Astrocyte of the cerebellum (primary cell): ENCODE measurements at regions not wholly inside any gene's neighbourhood (a gene's known extent, or its start where the extent isn't known, plus 50 kb on each side); places are given as distances from the start of the nearest gene placed in this dataset.

ENCODE experiments used
- DNase-seq: peaks from one replicate; pipeline ENCODE4 v3.0.0-alpha.2; 2011; ENCODE audit warnings: low read depth
- H3K4me3 ChIP-seq: 2 replicates; pipeline ENCODE4 v1.5.1; 2011; ENCODE audit warnings: mild to moderate bottlenecking, low read depth, low read length, moderate library complexity
- in situ Hi-C: cut with HindIII; loops from 2 replicates; pipeline ENCODE4 v1.10.0; 2017; ENCODE audit warnings: low sequenced_read_pairs
- TF ChIP-seq, protein P1 (sequence below): IDR thresholded peaks from 2 replicates; pipeline ENCODE4 v1.5.1; 2012; ENCODE audit warnings: low read length, low read depth, moderate library complexity, mild to moderate bottlenecking; ENCODE audit errors: missing control alignments

DNA sequence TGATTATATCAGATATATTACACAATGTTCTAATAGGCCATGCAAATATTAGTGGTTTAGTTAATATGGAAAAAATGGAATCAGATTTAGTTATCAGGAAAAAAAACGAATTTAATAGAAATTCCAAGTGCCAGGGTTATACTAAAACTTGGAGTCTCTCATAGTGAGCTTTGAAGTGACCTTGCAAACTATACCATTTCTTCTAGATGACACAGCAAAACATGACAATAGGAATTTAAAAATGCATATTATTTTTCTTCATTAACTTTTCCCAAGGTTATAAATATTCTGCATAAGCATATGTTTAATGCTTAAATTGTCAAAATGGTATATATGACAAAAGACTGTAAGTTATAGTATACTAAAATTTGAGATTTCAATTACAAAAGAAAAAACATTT is 250.1 kb upstream of the DCN start:
- TF ChIP-seq, protein P1, sequence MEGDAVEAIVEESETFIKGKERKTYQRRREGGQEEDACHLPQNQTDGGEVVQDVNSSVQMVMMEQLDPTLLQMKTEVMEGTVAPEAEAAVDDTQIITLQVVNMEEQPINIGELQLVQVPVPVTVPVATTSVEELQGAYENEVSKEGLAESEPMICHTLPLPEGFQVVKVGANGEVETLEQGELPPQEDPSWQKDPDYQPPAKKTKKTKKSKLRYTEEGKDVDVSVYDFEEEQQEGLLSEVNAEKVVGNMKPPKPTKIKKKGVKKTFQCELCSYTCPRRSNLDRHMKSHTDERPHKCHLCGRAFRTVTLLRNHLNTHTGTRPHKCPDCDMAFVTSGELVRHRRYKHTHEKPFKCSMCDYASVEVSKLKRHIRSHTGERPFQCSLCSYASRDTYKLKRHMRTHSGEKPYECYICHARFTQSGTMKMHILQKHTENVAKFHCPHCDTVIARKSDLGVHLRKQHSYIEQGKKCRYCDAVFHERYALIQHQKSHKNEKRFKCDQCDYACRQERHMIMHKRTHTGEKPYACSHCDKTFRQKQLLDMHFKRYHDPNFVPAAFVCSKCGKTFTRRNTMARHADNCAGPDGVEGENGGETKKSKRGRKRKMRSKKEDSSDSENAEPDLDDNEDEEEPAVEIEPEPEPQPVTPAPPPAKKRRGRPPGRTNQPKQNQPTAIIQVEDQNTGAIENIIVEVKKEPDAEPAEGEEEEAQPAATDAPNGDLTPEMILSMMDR: no peak
- no peak overlapping the region for H3K4me3 ChIP-seq
- in situ Hi-C loops: loop anchor here (5.0 kb wide), 1 partner anchor 35 kb away; no protein-coding TSS in a partner anchor

GRCh38 chr12:91432089-91432488 is 249.5 kb upstream of the DCN start:
- peak; percentile 31 for DNase-seq

More for the DNA sequence above, 250.1 kb upstream of the DCN start:
- DNase-seq: no peak

DNA sequence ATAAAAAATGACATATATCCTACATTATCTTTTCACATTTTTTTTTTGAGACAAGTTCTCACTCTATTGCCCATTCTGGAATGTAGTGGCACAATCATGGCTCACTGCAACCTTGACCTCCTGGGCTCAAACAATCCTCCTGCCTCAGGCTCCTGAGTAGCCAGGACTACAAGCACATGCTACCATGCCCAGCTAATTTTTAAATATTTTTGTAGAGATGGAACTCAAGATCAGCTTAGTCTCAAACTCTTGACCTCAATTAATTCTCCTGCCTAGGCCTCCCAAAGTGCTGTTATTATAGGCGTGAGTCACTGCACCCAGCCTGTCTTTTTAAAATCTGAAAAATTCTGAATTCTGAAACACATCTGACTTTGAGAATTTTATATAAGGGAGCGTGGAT is 241.9 kb upstream of the DCN start:
- in situ Hi-C loops: no loop called here
- TF ChIP-seq, protein P1: no peak
- DNase-seq: no peak
- H3K4me3 ChIP-seq: no peak overlapping the region

More at GRCh38 chr12:91432089-91432488, 249.5 kb upstream of the DCN start:
- TF ChIP-seq, protein P1: no peak
- in situ Hi-C loops: loop anchor here (5.0 kb wide), 1 partner anchor 35 kb away; no protein-coding TSS in a partner anchor
- no peak overlapping the region for H3K4me3 ChIP-seq

DNA sequence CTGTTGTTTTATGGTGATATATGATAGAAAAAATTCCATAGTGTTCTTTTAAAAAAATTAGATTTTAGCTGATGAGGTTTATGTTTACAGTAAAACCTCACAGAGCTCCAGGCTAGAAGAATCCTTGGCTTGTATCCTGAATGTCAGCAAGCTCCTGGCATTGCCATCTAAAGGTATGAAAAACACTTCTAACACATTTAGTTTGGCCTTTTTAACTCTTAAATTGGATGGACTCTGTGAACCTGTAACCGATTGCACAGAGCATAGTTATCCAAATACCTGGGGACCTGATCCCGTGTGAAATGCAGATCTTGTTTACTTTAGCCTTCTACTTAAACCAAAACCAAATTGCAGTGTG is 241.1 kb upstream of the DCN start:
- TF ChIP-seq, protein P1: no peak
- in situ Hi-C loops: no loop called here
- H3K4me3 ChIP-seq: no peak overlapping the region
- no peak for DNase-seq

DNA sequence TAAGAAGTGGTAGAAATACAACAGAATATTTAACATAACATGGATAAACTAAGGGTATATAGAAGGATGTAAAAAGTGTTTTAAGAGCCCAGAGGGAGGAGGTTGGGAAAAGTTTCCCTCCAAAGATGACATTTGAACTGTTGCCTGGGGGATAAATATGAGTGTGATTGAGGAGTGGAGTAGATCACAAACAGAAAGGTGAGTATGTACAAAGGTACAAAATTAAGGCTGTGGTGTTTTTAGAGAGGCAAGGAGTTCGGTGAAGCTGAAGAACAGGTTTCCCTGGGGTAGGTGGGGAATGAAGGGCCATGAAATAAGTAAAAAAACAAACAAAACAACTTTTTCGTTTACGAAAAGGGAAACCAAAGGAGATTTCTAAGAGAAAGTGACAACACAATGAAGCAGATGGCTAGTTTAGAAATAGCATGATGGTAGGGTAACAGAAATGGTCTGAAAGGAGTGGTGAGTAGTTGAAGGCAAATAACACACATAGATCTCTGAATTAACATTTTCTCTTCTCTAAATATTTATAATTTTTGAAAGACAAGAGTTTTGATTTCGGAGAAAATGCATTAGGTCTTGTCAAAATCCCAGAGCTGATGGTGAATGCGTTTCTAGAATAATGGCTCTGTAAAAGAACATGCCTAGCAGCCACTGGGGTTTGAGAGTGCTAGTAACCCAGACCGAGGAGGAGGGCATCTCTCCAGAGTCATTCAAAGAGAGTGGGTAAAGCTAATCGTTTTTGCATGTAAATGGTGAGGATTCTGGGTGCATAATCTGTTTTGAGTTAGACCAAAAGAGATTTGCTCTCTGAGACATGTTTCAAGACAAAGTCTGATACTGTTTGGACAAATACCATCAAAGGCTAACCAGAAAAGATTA is 240.4 kb upstream of the DCN start:
- H3K4me3 ChIP-seq: no peak overlapping the region
- no peak for DNase-seq
- in situ Hi-C loops: no loop called here
- TF ChIP-seq, protein P1: no peak

DNA sequence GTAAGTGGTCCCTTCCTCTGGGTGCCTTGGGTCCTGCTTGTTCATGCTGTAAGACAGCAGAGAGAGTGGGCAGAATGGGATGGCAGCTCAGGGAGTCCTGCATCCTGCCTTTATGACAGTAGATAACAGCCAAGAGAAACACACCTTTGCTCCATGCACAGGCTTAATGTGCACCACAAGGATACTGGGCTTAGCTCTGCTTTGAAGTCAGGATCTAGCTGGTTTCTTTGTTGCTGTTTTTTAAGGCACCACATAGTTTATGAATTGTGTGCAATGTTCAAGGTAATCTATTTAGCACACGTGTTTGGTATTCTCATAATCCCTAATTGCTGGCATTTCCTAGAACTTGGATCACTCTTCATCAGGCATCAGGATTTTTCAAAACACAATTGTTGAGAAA is 239.5 kb upstream of the DCN start:
- in situ Hi-C loops: no loop called here
- TF ChIP-seq, protein P1: no peak
- DNase-seq: no peak
- no peak overlapping the region for H3K4me3 ChIP-seq
